CD4-positive, alpha-beta T cell (primary cell): ENCODE measurements at regions not wholly inside any gene's neighbourhood (a gene's known extent, or its start where the extent isn't known, plus 50 kb on each side); places are given as distances from the start of the nearest gene placed in this dataset.

Experiments
- ATAC-seq: fragments of 200-7000 bp; cut with Tn5 transposase; one replicate; pipeline ENCODE4 v1.10.0; 2022; ENCODE audit warnings: mild to moderate bottlenecking; ENCODE audit not compliant: poor library complexity
- CTCF ChIA-PET: fragments of 350-600 bp; sonication (Branson Sonifier 250); formaldehyde crosslinking; loops from one replicate; lab custom pipeline; 2021; ENCODE audit warnings: antibody characterized with exemption, inconsistent platforms; lab: Charles Lee
- POLR2A ChIA-PET: fragments of 350-600 bp; sonication (Branson Sonifier 250); formaldehyde crosslinking; loops from one replicate; lab custom pipeline; 2021; ENCODE audit warnings: antibody characterized with exemption, inconsistent platforms; lab: Charles Lee
- DNase-seq, 14 experiments: peaks; one replicate each; pipeline ENCODE4 v3.0.0-alpha.2; 2013 to 2020; ENCODE audit warnings: mixed read lengths in 2 of 14
- H3K27ac ChIP-seq, 2 donors: one replicate each; pipeline versions ENCODE4 v1.5.1 to v1.7.0; 2013; ENCODE audit warnings: low read length in 2 of 2, low read depth in 1 of 2, mild to moderate bottlenecking in 1 of 2
- H3K27me3 ChIP-seq, 2 experiments: 1 replicate in 1 of 2; 2 replicates in 1 of 2; pipeline versions ENCODE4 v1.6.1 to v1.7.0; 2013; ENCODE audit warnings: low read length in 2 of 2, control low read depth in 1 of 2, mild to moderate bottlenecking in 1 of 2, moderate library complexity in 1 of 2; ENCODE audit not compliant: insufficient read depth in 2 of 2, control insufficient read depth in 1 of 2
- H3K36me3 ChIP-seq: one replicate; pipeline ENCODE4 v1.6.1; 2013; ENCODE audit warnings: low read length, control low read depth; ENCODE audit not compliant: insufficient read depth
- H3K4me1 ChIP-seq: one replicate; pipeline ENCODE4 v1.6.1; 2013; ENCODE audit warnings: low read length, control low read depth; ENCODE audit not compliant: insufficient read depth
- H3K4me3 ChIP-seq: one replicate; pipeline ENCODE4 v1.5.1; 2013; ENCODE audit warnings: mild to moderate bottlenecking, low read length, moderate library complexity
- H3K9me3 ChIP-seq, 2 experiments: 1 replicate in 1 of 2; 2 replicates in 1 of 2; pipeline versions ENCODE4 v1.6.1 to v1.7.0; 2013; ENCODE audit warnings: low read length in 2 of 2, mild to moderate bottlenecking in 2 of 2, control low read depth in 1 of 2, moderate library complexity in 1 of 2; ENCODE audit not compliant: control insufficient read depth in 1 of 2, insufficient read depth in 1 of 2
- H3K27ac Mint-ChIP-seq: one replicate; pipeline ENCODE4 v1.8.0; 2020; ENCODE audit warnings: mixed read lengths
- H3K27me3 Mint-ChIP-seq: one replicate; pipeline ENCODE4 v1.8.0; 2021; ENCODE audit warnings: mixed read lengths
- H3K36me3 Mint-ChIP-seq: one replicate; pipeline ENCODE4 v1.8.0; 2021; ENCODE audit warnings: low read depth, mixed read lengths
- H3K4me1 Mint-ChIP-seq: one replicate; pipeline ENCODE4 v1.8.0; 2021; ENCODE audit warnings: low read depth, mixed read lengths
- H3K4me3 Mint-ChIP-seq: one replicate; pipeline ENCODE4 v1.8.0; 2020; ENCODE audit warnings: mild to moderate bottlenecking, mixed read lengths
- H3K9me3 Mint-ChIP-seq: one replicate; pipeline ENCODE4 v1.8.0; 2020; ENCODE audit warnings: mixed read lengths
- intact Hi-C, 2 experiments: fragments of 100-400 bp; cut with DNase I in 1 of 2; cut with micrococcal nuclease in 1 of 2; formaldehyde crosslinking; loops; one replicate each; pipeline versions ENCODE4 v1.15.1 to v1.9.0; 2023 to 2025; cut with DNase I, micrococcal nuclease
- TF ChIP-seq, protein P1 (sequence below): fragments of 200-600 bp; IDR thresholded peaks from one replicate; pipeline ENCODE4 v1.8.0; 2022; ENCODE audit warnings: antibody characterized with exemption, mild to moderate bottlenecking

DNA sequence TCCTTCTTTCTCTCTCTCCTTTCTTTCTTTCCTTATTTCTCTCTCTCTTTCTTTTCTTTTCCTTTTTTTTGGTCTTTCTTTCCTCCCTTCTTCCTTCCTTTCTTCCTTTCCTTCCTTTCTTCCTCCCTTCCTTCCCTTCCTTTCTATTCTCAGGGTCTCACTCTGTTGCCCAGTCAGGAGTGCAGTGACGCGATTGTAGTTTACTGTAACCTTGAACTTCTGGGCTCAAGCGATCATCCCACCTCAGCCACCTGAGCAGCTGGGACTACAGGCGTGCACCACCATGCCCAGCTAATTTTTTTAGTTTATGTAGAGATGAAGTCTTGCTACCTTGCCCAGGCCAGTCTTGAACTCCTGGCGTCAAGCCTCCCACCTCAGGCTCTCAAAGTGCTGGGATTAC lies 83.8 kb upstream of the PPM1B start:
- no peaks in the 10 kb centered on the region for H3K27me3 ChIP-seq
- H3K9me3 ChIP-seq = no peaks in the 10 kb centered on the region
- H3K4me1 ChIP-seq = peaks cover 9% of the 10 kb centered on the region
- Mint-ChIP-seq H3K27me3 (no peaks in the 10 kb centered on the region), H3K27ac (no peak overlapping the region), H3K4me1 (peaks cover 17% of the 10 kb centered on the region), H3K36me3 (no peaks in the 10 kb centered on the region), H3K4me3 (no peak overlapping the region), H3K9me3 (no peaks in the 10 kb centered on the region)
- intact Hi-C loops = loop anchor here (5.0 kb wide), 6 partner anchors 82 to 397 kb away; partner anchors contain the start of gene PPM1B (in 1 of the 2)
- TF ChIP-seq, protein P1, sequence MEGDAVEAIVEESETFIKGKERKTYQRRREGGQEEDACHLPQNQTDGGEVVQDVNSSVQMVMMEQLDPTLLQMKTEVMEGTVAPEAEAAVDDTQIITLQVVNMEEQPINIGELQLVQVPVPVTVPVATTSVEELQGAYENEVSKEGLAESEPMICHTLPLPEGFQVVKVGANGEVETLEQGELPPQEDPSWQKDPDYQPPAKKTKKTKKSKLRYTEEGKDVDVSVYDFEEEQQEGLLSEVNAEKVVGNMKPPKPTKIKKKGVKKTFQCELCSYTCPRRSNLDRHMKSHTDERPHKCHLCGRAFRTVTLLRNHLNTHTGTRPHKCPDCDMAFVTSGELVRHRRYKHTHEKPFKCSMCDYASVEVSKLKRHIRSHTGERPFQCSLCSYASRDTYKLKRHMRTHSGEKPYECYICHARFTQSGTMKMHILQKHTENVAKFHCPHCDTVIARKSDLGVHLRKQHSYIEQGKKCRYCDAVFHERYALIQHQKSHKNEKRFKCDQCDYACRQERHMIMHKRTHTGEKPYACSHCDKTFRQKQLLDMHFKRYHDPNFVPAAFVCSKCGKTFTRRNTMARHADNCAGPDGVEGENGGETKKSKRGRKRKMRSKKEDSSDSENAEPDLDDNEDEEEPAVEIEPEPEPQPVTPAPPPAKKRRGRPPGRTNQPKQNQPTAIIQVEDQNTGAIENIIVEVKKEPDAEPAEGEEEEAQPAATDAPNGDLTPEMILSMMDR = no peak
- no peak overlapping the region for H3K4me3 ChIP-seq
- CTCF ChIA-PET = no interaction called here
- no peak for ATAC-seq
- no peaks in the 10 kb centered on the region for H3K36me3 ChIP-seq
- POLR2A ChIA-PET = no interaction called here
- no peak overlapping the region for H3K27ac ChIP-seq
- no peak for DNase-seq

DNA sequence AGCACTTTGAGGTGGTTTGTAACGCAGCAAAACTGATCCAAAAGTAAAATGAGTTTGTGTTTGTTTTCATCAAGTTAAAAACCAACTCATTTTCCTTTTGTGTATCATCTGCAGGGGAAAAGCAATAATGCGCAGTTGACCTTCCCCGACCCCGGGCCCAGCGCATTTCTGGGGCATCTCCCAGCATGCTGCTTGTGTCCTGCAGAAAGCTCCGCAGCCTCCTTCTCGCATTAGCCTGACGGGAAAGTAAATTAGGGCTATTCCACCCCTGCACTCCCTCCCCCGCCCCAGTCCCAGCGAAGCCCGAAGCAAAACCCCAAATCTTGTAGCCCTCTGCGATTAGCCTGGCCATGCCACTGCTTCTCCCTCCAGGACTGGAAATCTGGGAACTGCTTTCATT lies 82.0 kb upstream of the PPM1B start:
- H3K36me3 Mint-ChIP-seq = no peaks in the 10 kb centered on the region
- DNase-seq = peak in 2 of 14 experiments; percentile 2 to 12
- ATAC-seq = no peak
- Histone ChIP-seq H3K36me3 (no peaks in the 10 kb centered on the region), H3K9me3 (no peaks in the 10 kb centered on the region), H3K27ac (no peak overlapping the region), H3K27me3 (no peaks in the 10 kb centered on the region), H3K4me3 (no peak overlapping the region), H3K4me1 (peaks cover 9% of the 10 kb centered on the region)
- H3K27ac Mint-ChIP-seq = no peak overlapping the region
- peaks cover 14% of the 10 kb centered on the region for H3K4me1 Mint-ChIP-seq
- POLR2A ChIA-PET = no interaction called here
- H3K27me3 Mint-ChIP-seq = no peaks in the 10 kb centered on the region
- no peak overlapping the region for H3K4me3 Mint-ChIP-seq
- TF ChIP-seq, protein P1 = no peak
- CTCF ChIA-PET = interaction anchor here (0.7 to 1.2 kb wide), 2 partner anchors 158 to 257 kb away, joined by 4 read pairs; no protein-coding TSS in a partner anchor
- intact Hi-C loops = loop anchor here (1.0 to 5.0 kb wide), 10 partner anchors 81 to 870 kb away; partner anchors contain the start of gene PPM1B (in 1 of the 2)
- no peaks in the 10 kb centered on the region for H3K9me3 Mint-ChIP-seq

DNA sequence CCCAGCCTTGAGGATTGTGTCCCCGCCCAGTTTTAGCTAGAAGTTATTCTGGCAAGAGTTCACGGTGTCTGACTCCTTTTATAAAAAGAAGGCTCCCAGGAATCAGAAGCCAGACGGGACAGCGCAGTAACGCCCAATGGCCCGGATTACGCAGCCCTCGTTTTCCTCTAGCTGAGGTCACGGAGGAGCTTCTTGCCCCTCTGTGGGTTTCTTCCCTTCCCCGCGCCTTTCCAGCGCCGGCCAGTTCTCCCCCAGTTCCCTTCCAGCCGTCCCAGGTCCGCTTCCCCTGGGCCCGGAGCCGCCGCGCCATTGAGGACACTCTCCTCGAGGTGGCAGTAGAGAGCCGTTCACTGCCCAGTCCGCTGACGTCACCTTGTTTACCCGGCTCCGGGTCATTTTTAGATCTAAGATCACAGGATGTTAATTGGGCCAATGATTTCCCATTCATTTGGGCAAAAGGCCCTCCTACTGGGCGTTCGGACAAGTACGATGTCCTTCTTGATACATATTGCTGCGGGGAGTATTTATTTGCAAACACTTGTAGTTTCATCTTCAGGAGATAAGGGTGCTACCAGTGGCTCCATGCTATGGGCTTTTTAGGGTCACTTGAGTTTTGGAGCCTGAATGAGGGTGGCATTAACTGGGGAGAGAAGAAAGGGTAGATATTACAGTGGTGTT lies 81.5 kb upstream of the PPM1B start:
- Histone ChIP-seq H3K4me3 (peak overlapping the region; percentile 48), H3K27ac (no peak overlapping the region), H3K36me3 (no peaks in the 10 kb centered on the region), H3K27me3 (no peaks in the 10 kb centered on the region), H3K9me3 (no peaks in the 10 kb centered on the region), H3K4me1 (peaks cover 9% of the 10 kb centered on the region)
- ChIA-PET CTCF (interaction anchor here (0.7 to 1.6 kb wide), 4 partner anchors 157 to 393 kb away, joined by 4 to 6 read pairs (median 4); no protein-coding TSS in a partner anchor), POLR2A (no interaction called here)
- ATAC-seq (peak; percentile 94), DNase-seq (peak; percentile 68 to 90 (median 80))
- intact Hi-C loops = loop anchor here (1.0 to 5.0 kb wide), 10 partner anchors 80 to 870 kb away; partner anchors contain the start of gene PPM1B (in 1 of the 2)
- TF ChIP-seq, protein P1 = peak; percentile 95
- Mint-ChIP-seq H3K27ac (peak overlapping the region; percentile 79), H3K9me3 (no peaks in the 10 kb centered on the region), H3K36me3 (no peaks in the 10 kb centered on the region), H3K4me1 (peaks cover 11% of the 10 kb centered on the region), H3K27me3 (no peaks in the 10 kb centered on the region), H3K4me3 (peak overlapping the region; percentile 87)
